Spleen (tissue), 7 donors: ENCODE measurements at regions not wholly inside any gene's neighbourhood (a gene's known extent, or its start where the extent isn't known, plus 50 kb on each side); places are given as distances from the start of the nearest gene placed in this dataset.

Experiments used
- CTCF ChIP-seq, 11 experiments: fragments of 200-600 bp in 7 of 11; fragments of 450-650 bp in 4 of 11; sonication (generic) in 4 of 11; IDR thresholded peaks in 8 of 11; conservative IDR thresholded peaks in 3 of 11; 1 replicate in 7 of 11; 2 replicates in 4 of 11; pipeline versions ENCODE4 v1.4.0 to v1.8.0; 2016 to 2021; ENCODE audit warnings: antibody characterized with exemption in 11 of 11, inconsistent platforms in 4 of 11, mild to moderate bottlenecking in 1 of 11
- POLR2A ChIP-seq, 3 donors: fragments of 450-650 bp; IDR thresholded peaks; one replicate each; pipeline ENCODE4 v1.5.1; 2017; ENCODE audit warnings: antibody characterized with exemption in 3 of 3, mild to moderate bottlenecking in 1 of 3
- POLR2AphosphoS5 ChIP-seq, 3 donors: sonication (generic); formaldehyde crosslinking; IDR thresholded peaks; one replicate each; pipeline ENCODE4 v1.5.1; 2017; ENCODE audit warnings: antibody characterized with exemption in 3 of 3
- donor health status: DM: no; HTN: no; CAD: no; lungs with moderate emphysema.
- donor health status: DM: no; HTN: no; CAD: no.
- donor health status: DM: no; HTN: no; CAD: no.

GRCh38 chr9:91489361-91489899 is 65.8 kb upstream of the NFIL3 start:
- TF ChIP-seq CTCF (IDR thresholded peaks at IDR 0.05 in 8 of 11, conservative IDR thresholded peaks at IDR 0.05 in 3 of 11) = no peak
- no peak for TF ChIP-seq POLR2A (IDR thresholded peaks at IDR 0.05)
- TF ChIP-seq POLR2AphosphoS5 (IDR thresholded peaks at IDR 0.05) = no peak
